ENCODE measurements at regions not wholly inside any gene's neighbourhood (a gene's known extent, or its start where the extent isn't known, plus 50 kb on each side); places are given as distances from the start of the nearest gene placed in this dataset.

DNA sequence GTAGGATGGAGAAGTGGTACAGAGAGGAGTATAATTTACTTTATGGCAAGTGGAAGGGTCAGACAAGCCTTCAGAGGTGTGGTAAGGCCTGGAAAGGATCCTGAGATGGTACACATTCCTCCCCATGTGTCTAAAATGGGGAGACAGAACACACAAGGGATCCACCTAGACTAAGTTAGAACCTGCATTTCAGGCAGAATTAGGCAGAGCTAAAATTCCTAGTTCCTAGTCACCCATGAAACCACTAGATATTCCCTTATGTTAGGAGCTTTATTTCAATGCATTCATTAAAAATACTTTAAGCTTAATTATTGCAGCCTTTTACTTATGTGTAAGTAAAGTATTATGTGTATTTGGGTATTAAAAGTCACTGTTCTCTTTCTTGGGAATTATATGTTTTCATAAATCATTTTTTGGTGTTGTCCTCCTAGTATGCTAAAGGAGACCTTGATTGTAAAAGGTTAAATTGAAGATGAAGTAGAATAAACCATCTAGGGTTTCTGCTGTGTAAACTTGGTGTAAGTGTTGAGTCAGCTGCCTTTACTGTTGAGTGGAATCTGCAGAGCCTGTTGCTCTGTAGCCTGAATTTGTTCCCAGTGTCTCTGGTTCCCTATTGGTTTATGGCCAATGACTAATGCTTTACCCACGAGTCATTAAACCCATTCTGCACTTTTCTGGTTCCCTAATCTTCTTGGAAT, 423.2 kb downstream of the ATP23 start:
- Histone ChIP-seq H3K4me1 (ENCODE audit: control insufficient read depth in 1 of 2, insufficient read depth in 2 of 2, low read depth in 1 of 2, low read length in 1 of 2) (peaks cover 0 to 18% of the 10 kb centered on the region in 2 experiments; a peak in 3 of 4 replicates), H3F3A (replicated peaks; ENCODE audit: insufficient read depth) (peaks cover 13% of the 10 kb centered on the region), H2AFZ (ENCODE audit: low read depth) (no peak overlapping the region), H3K36me3 (replicated peaks in 1 of 2; ENCODE audit: control insufficient read depth in 1 of 2, insufficient read depth in 2 of 2, low read length in 1 of 2) (no peaks in the 10 kb centered on the region), H4K20me1 (ENCODE audit: insufficient read depth) (no peaks in the 10 kb centered on the region), H3K4me2 (peak overlapping the region; percentile 15; the same call in 1 of the 2 replicates), H3K9ac (peak overlapping the region; percentile 14; the same call in 1 of the 2 replicates), H3K79me2 (ENCODE audit: insufficient read depth) (no peaks in the 10 kb centered on the region), H3K4me3 (ENCODE audit: low read depth in 2 of 2, low read length in 1 of 2) (no peak overlapping the region), H3K27ac (ENCODE audit: low read depth in 2 of 2, low read length in 1 of 2) (peak overlapping the region in 1 of 2 experiments; percentile 89; a peak in 3 of 4 replicates), H3K27me3 (ENCODE audit: insufficient read depth) (no peaks in the 10 kb centered on the region), H3K9me2 (no peaks in the 10 kb centered on the region), H3K9me3 (no peaks in the 10 kb centered on the region)
- CTCF ChIA-PET: interaction anchor here (0.6 kb wide), 1 partner anchor 1695 kb away, joined by 4 read pairs; no protein-coding TSS in a partner anchor
- POLR2A ChIA-PET: no interaction called here
- WGBS (ENCODE audit: low lambda C conversion rate): 0% methylated on average over 1 of the region's 1 CpG
- DNase-seq: no peak
- TF ChIP-seq REST (IDR thresholded peaks at IDR 0.05; ENCODE audit: low read depth, low read length): no peak
- TF ChIP-seq YY1 (IDR thresholded peaks at IDR 0.05; ENCODE audit: low read depth): no peak
- TF ChIP-seq POLR2AphosphoS5 (IDR thresholded peaks at IDR 0.05; ENCODE audit: low read depth, low read length): peak; percentile 35; the same call in 1 of the 2 replicates
- TF ChIP-seq, protein P1, sequence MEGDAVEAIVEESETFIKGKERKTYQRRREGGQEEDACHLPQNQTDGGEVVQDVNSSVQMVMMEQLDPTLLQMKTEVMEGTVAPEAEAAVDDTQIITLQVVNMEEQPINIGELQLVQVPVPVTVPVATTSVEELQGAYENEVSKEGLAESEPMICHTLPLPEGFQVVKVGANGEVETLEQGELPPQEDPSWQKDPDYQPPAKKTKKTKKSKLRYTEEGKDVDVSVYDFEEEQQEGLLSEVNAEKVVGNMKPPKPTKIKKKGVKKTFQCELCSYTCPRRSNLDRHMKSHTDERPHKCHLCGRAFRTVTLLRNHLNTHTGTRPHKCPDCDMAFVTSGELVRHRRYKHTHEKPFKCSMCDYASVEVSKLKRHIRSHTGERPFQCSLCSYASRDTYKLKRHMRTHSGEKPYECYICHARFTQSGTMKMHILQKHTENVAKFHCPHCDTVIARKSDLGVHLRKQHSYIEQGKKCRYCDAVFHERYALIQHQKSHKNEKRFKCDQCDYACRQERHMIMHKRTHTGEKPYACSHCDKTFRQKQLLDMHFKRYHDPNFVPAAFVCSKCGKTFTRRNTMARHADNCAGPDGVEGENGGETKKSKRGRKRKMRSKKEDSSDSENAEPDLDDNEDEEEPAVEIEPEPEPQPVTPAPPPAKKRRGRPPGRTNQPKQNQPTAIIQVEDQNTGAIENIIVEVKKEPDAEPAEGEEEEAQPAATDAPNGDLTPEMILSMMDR (IDR thresholded peaks at IDR 0.05): no peak
- no peak for TF ChIP-seq FOXM1 (IDR thresholded peaks at IDR 0.05; ENCODE audit: low read depth)
- TF ChIP-seq EP300 (IDR thresholded peaks at IDR 0.05; ENCODE audit: borderline replicate concordance in 1 of 2, low read depth in 1 of 2, low read length in 1 of 2): peak in 1 of 2 experiments; percentile 69; a peak in 2 of 4 replicates
- no peak; the same call in 1 of the 2 replicates for TF ChIP-seq SIN3A (IDR thresholded peaks at IDR 0.05; ENCODE audit: borderline replicate concordance, low read depth, low read length)
- no peak for TF ChIP-seq USF1 (IDR thresholded peaks at IDR 0.05; ENCODE audit: borderline replicate concordance, low read depth)
- TF ChIP-seq JUND (IDR thresholded peaks at IDR 0.05): peak; percentile 88
- no peak for TF ChIP-seq RFX5 (IDR thresholded peaks at IDR 0.05; ENCODE audit: low read length)
- TF ChIP-seq RXRA (IDR thresholded peaks at IDR 0.05; ENCODE audit: borderline replicate concordance, low read depth): peak; percentile 17; the same call in 1 of the 2 replicates
- peak; percentile 83 for TF ChIP-seq TCF12 (IDR thresholded peaks at IDR 0.05)
- TF ChIP-seq TAF1 (IDR thresholded peaks at IDR 0.05; ENCODE audit: borderline replicate concordance, low read depth, low read length): no peak
- TF ChIP-seq ELF1 (IDR thresholded peaks at IDR 0.05): no peak
- TF ChIP-seq NFIC (IDR thresholded peaks at IDR 0.05; ENCODE audit: borderline replicate concordance): peak; percentile 75
- TF ChIP-seq SMC3 (IDR thresholded peaks at IDR 0.05; ENCODE audit: low read depth, low read length): no peak
- no peak for TF ChIP-seq GATA2 (CRISPR knock-in tag; IDR thresholded peaks at IDR 0.05)
- no peak for TF ChIP-seq USF2 (IDR thresholded peaks at IDR 0.05; ENCODE audit: borderline replicate concordance, low read depth, low read length)
- no peak for TF ChIP-seq NRF1 (IDR thresholded peaks at IDR 0.05; ENCODE audit: low read depth, low read length)
- no peak for TF ChIP-seq GABPA (IDR thresholded peaks at IDR 0.05; ENCODE audit: low read depth)
- TF ChIP-seq, protein P2, sequence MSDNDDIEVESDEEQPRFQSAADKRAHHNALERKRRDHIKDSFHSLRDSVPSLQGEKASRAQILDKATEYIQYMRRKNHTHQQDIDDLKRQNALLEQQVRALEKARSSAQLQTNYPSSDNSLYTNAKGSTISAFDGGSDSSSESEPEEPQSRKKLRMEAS (IDR thresholded peaks at IDR 0.05; ENCODE audit: low read depth): no peak
- peak; percentile 89 for TF ChIP-seq FOSL2 (IDR thresholded peaks at IDR 0.05; ENCODE audit: borderline replicate concordance, low read depth)
- no peak for TF ChIP-seq EZH2phosphoT487 (IDR thresholded peaks at IDR 0.05; ENCODE audit: borderline replicate concordance, low read depth)
- TF ChIP-seq ZBTB33 (IDR thresholded peaks at IDR 0.05; ENCODE audit: borderline replicate concordance, low read depth): 0 out of 2 replicates have a peak, but pooled peaks have one; percentile 15
